Uterus (tissue), 3 donors: ENCODE measurements at regions not wholly inside any gene's neighbourhood (a gene's known extent, or its start where the extent isn't known, plus 50 kb on each side); places are given as distances from the start of the nearest gene placed in this dataset.

Experiments used
- DNase-seq, 2 donors: peaks; one replicate each; pipeline ENCODE4 v3.0.0-alpha.2; 2019 to 2020
- H3K27ac ChIP-seq, 2 donors: fragments of 200-600 bp; sonication (generic); 1 replicate in 1 of 2; 2 replicates in 1 of 2; pipeline ENCODE4 v1.5.1; 2016 to 2018
- H3K27me3 ChIP-seq, 2 donors: fragments of 200-600 bp; sonication (generic); one replicate each; pipeline ENCODE4 v1.5.1; 2018 to 2019; ENCODE audit warnings: control low read depth in 1 of 2
- H3K36me3 ChIP-seq, 2 donors: fragments of 200-600 bp; sonication (generic); one replicate each; pipeline ENCODE4 v1.5.1; 2019; ENCODE audit warnings: control low read depth in 1 of 2
- H3K4me1 ChIP-seq, 2 donors: fragments of 200-600 bp; sonication (generic); one replicate each; pipeline ENCODE4 v1.5.1; 2018 to 2019; ENCODE audit warnings: control low read depth in 1 of 2
- H3K4me3 ChIP-seq, 2 donors: fragments of 200-600 bp; sonication (generic); 1 replicate in 1 of 2; 2 replicates in 1 of 2; pipeline ENCODE4 v1.5.1; 2018 to 2019; ENCODE audit warnings: mild to moderate bottlenecking in 1 of 2
- H3K9me3 ChIP-seq, 2 donors: fragments of 200-600 bp; sonication (generic); one replicate each; pipeline ENCODE4 v1.5.1; 2019; ENCODE audit warnings: control low read depth in 1 of 2
- CTCF ChIP-seq, 4 experiments: fragments of 200-600 bp in 2 of 4; fragments of 450-650 bp in 2 of 4; sonication (generic) in 2 of 4; IDR thresholded peaks; one replicate each; pipeline ENCODE4 v1.5.1; 2016 to 2019; ENCODE audit warnings: antibody characterized with exemption in 4 of 4, mild to moderate bottlenecking in 2 of 4, moderate library complexity in 1 of 4
- POLR2A ChIP-seq, 2 donors: fragments of 450-650 bp; IDR thresholded peaks; one replicate each; pipeline ENCODE4 v1.6.1; 2016; ENCODE audit warnings: antibody characterized with exemption in 2 of 2, mild to moderate bottlenecking in 1 of 2, moderate library complexity in 1 of 2
- intact Hi-C: fragments of 100-400 bp; cut with DNase I; formaldehyde crosslinking; loops from one replicate; pipeline ENCODE4 v1.15.1; 2023; ENCODE audit warnings: low total_unique reads
- donor health status: DM: yes; HTN: yes; CAD: no.

GRCh38 chr6:14635195-14635594, 517.6 kb downstream of the CD83 start:
- H3K27ac ChIP-seq: no peak overlapping the region
- H3K9me3 ChIP-seq: no peaks in the 10 kb centered on the region
- no peaks in the 10 kb centered on the region for H3K36me3 ChIP-seq
- no peak for DNase-seq
- intact Hi-C loops: no loop called here
- H3K4me1 ChIP-seq: no peaks in the 10 kb centered on the region
- no peak for TF ChIP-seq CTCF (IDR thresholded peaks at IDR 0.05)
- TF ChIP-seq POLR2A (IDR thresholded peaks at IDR 0.05): no peak
- H3K4me3 ChIP-seq: no peak overlapping the region
- H3K27me3 ChIP-seq: no peaks in the 10 kb centered on the region

GRCh38 chr6:14635934-14636591, 518.5 kb downstream of the CD83 start:
- no peak for DNase-seq
- H3K9me3 ChIP-seq: no peaks in the 10 kb centered on the region
- H3K27ac ChIP-seq: no peak overlapping the region
- H3K36me3 ChIP-seq: no peaks in the 10 kb centered on the region
- no peaks in the 10 kb centered on the region for H3K27me3 ChIP-seq
- H3K4me3 ChIP-seq: no peak overlapping the region
- no peaks in the 10 kb centered on the region for H3K4me1 ChIP-seq
- no peak for TF ChIP-seq CTCF (IDR thresholded peaks at IDR 0.05)
- TF ChIP-seq POLR2A (IDR thresholded peaks at IDR 0.05): no peak
- intact Hi-C loops: no loop called here

GRCh38 chr6:14638435-14638905, 520.9 kb downstream of the CD83 start:
- TF ChIP-seq CTCF (IDR thresholded peaks at IDR 0.05) (no peak), POLR2A (IDR thresholded peaks at IDR 0.05) (no peak)

GRCh38 chr6:14638906-14639761, 521.6 kb downstream of the CD83 start:
- H3K4me3 ChIP-seq: no peak overlapping the region
- no peak for TF ChIP-seq POLR2A (IDR thresholded peaks at IDR 0.05)
- no peak for TF ChIP-seq CTCF (IDR thresholded peaks at IDR 0.05)
- no peaks in the 10 kb centered on the region for H3K9me3 ChIP-seq
- H3K27me3 ChIP-seq: no peaks in the 10 kb centered on the region
- no peaks in the 10 kb centered on the region for H3K4me1 ChIP-seq
- intact Hi-C loops: no loop called here
- peak in 1 of 2 donors; percentile 28 for DNase-seq
- no peaks in the 10 kb centered on the region for H3K36me3 ChIP-seq
- H3K27ac ChIP-seq: peak overlapping the region in 1 of 2 donors; percentile 10

More at GRCh38 chr6:14638435-14638905, 520.9 kb downstream of the CD83 start:
- Histone ChIP-seq H3K4me3 (no peak overlapping the region), H3K27me3 (no peaks in the 10 kb centered on the region), H3K9me3 (no peaks in the 10 kb centered on the region), H3K27ac (no peak overlapping the region), H3K36me3 (no peaks in the 10 kb centered on the region), H3K4me1 (no peaks in the 10 kb centered on the region)
- intact Hi-C loops: no loop called here
- DNase-seq: no peak
